Right ventricle myocardium superior (tissue), 1 donor: ENCODE measurements at regions not wholly inside any gene's neighbourhood (a gene's known extent, or its start where the extent isn't known, plus 50 kb on each side); places are given as distances from the start of the nearest gene placed in this dataset.
"Not testable (repeated sequence)": the region's sequence is repeated elsewhere in the genome, so short reads cannot be mapped to it uniquely, and the experiment has no call there.

ENCODE experiments used
- ATAC-seq: fragments of 200-7000 bp; cut with Tn5 transposase; one replicate; pipeline ENCODE4 v1.9.1; 2020; ENCODE audit warnings: mild to moderate bottlenecking; ENCODE audit not compliant: poor library complexity
- DNase-seq: peaks from one replicate; pipeline ENCODE4 v3.0.0-alpha.2; 2020
- intact Hi-C: fragments of 100-400 bp; cut with DNase I; formaldehyde crosslinking; loops from one replicate; pipeline ENCODE4 v1.11.2; 2022
- donor health status: DM: no; HTN: yes; CAD: no; lungs with severe emphysema.

- intact Hi-C loops, result no loop called here
- ATAC-seq (no peak), DNase-seq (no peak)
Measured at GRCh38 chr2:66003931-66004330, 431.0 kb upstream of the MEIS1 start.

- no peak for ATAC-seq
- intact Hi-C loops, result no loop called here
Measured at GRCh38 chr2:66001538-66001937, 433.4 kb upstream of the MEIS1 start.

GRCh38 chr2:66000901-66001300 lies 434.0 kb upstream of the MEIS1 start:
- DNase-seq (no peak), ATAC-seq (no peak)
- intact Hi-C loops, result no loop called here

More at GRCh38 chr2:66001538-66001937, 433.4 kb upstream of the MEIS1 start:
- no peak for DNase-seq

GRCh38 chr2:65999796-66000195 lies 435.1 kb upstream of the MEIS1 start:
- intact Hi-C loops, result no loop called here
- DNase-seq, result no peak
- ATAC-seq, result no peak

- no peak for ATAC-seq
- intact Hi-C loops, result no loop called here
- DNase-seq, result no peak
Measured at GRCh38 chr2:65999103-65999502, 435.8 kb upstream of the MEIS1 start.

GRCh38 chr2:65997961-65998360 lies 437.0 kb upstream of the MEIS1 start:
- ATAC-seq (no peak), DNase-seq (no peak)
- intact Hi-C loops, result no loop called here

- no peak for ATAC-seq
- intact Hi-C loops, result no loop called here
Measured at GRCh38 chr2:65992198-65992554, 442.7 kb upstream of the MEIS1 start.

GRCh38 chr2:65991381-65992197 lies 443.3 kb upstream of the MEIS1 start:
- ATAC-seq (no peak), DNase-seq (no peak)
- intact Hi-C loops, result no loop called here

More at GRCh38 chr2:65992198-65992554, 442.7 kb upstream of the MEIS1 start:
- no peak for DNase-seq

GRCh38 chr2:65985986-65986385 lies 448.9 kb upstream of the MEIS1 start:
- no peak for DNase-seq
- intact Hi-C loops, result no loop called here
- no peak for ATAC-seq

- ATAC-seq (no peak), DNase-seq (no peak)
- intact Hi-C loops, result no loop called here
Measured at GRCh38 chr2:65980531-65980930, 454.4 kb upstream of the MEIS1 start.

GRCh38 chr2:65979446-65979845 lies 455.5 kb upstream of the MEIS1 start:
- DNase-seq (no peak), ATAC-seq (no peak)
- intact Hi-C loops, result no loop called here

- ATAC-seq (no peak), DNase-seq (no peak)
- intact Hi-C loops, result no loop called here
Measured at GRCh38 chr2:65974067-65974723, 460.7 kb upstream of the MEIS1 start.

GRCh38 chr2:65969161-65969560 lies 465.8 kb upstream of the MEIS1 start:
- intact Hi-C loops, result no loop called here
- ATAC-seq (no peak), DNase-seq (no peak)

GRCh38 chr2:65963303-65963702 lies 471.6 kb upstream of the MEIS1 start:
- intact Hi-C loops, ATAC-seq, DNase-seq: not testable (repeated sequence)

- intact Hi-C loops, result no loop called here
- ATAC-seq (no peak), DNase-seq (no peak)
Measured at GRCh38 chr2:65960953-65961352, 474.0 kb upstream of the MEIS1 start.

GRCh38 chr2:65957886-65958285 lies 477.0 kb upstream of the MEIS1 start:
- DNase-seq, result no peak
- intact Hi-C loops, result no loop called here

GRCh38 chr2:65957454-65957853 lies 477.5 kb upstream of the MEIS1 start:
- intact Hi-C loops, result no loop called here
- DNase-seq, result no peak

More at GRCh38 chr2:65957886-65958285, 477.0 kb upstream of the MEIS1 start:
- ATAC-seq, result no peak

GRCh38 chr2:65955259-65955658 lies 479.7 kb upstream of the MEIS1 start:
- ATAC-seq (no peak), DNase-seq (no peak)
- intact Hi-C loops, result no loop called here

More at GRCh38 chr2:65957454-65957853, 477.5 kb upstream of the MEIS1 start:
- no peak for ATAC-seq

GRCh38 chr2:65952966-65953761 lies 481.8 kb upstream of the MEIS1 start:
- intact Hi-C loops, result no loop called here
- ATAC-seq, result no peak
- DNase-seq, result no peak
